GM23248 (cell line): ENCODE measurements at regions not wholly inside any gene's neighbourhood (a gene's known extent, or its start where the extent isn't known, plus 50 kb on each side); places are given as distances from the start of the nearest gene placed in this dataset.

ENCODE experiments used
- EZH2 ChIP-seq: fragments of 200-600 bp; sonication (generic); IDR thresholded peaks from 2 replicates; pipeline ENCODE4 v1.6.1; 2018; ENCODE audit warnings: antibody characterized with exemption, mild to moderate bottlenecking; ENCODE audit not compliant: insufficient read depth, poor library complexity, severe bottlenecking
- EZH2phosphoT487 ChIP-seq: fragments of 200-600 bp; sonication (generic); IDR thresholded peaks from 2 replicates; pipeline ENCODE4 v1.6.1; 2018; ENCODE audit warnings: antibody characterized with exemption, moderate library complexity, mild to moderate bottlenecking, low read depth; ENCODE audit not compliant: insufficient read depth

GRCh38 chr3:189103208-189103607 lies 68.6 kb upstream of the TPRG1 start:
- no peak for TF ChIP-seq EZH2
- TF ChIP-seq EZH2phosphoT487 = no peak
